ENCODE measurements at regions not wholly inside any gene's neighbourhood (a gene's known extent, or its start where the extent isn't known, plus 50 kb on each side); places are given as distances from the start of the nearest gene placed in this dataset.
"Not testable (repeated sequence)": the region's sequence is repeated elsewhere in the genome, so short reads cannot be mapped to it uniquely, and the experiment has no call there.

DNA sequence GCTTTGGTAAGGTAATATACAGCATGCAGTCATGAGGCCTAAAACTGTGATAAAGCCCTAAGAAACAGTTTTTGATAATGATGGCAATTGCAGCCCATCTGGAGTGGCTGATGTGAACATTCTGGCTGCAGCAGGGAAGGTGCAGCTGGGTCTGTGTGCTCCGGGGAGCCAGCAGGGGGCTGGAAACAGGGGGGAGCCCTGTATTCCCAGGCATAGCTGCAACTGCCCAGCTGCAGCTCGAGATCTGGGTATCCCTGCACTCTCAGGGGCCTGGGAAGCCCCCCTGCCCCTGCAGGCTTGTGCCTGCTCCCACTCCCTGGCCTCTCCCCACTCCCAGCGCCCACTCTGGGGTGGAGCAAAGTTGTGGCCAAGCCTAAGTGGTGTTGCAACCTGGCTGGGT is 95.6 kb downstream of the RRAGB start:
- DNase-seq, result no peak

DNA sequence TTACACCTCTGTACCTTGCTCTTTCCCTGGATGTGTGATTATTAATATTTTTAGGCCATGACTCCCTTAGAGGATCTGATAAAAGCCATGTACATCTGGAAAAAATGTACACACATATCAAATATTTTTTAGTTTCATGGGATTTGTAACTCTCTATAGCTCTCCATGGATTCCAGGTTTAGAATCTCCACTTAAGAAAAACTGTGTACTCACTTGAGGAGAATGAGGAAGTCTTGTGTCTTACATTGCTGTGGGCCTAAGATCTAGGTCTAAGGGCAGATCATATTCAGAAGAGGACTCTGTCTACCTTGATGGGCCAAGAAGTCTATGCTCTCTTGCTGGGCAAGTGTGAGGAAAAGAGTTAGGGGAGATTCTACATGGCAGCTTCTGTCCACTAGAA is 98.0 kb downstream of the RRAGB start:
- DNase-seq, result no peak

DNA sequence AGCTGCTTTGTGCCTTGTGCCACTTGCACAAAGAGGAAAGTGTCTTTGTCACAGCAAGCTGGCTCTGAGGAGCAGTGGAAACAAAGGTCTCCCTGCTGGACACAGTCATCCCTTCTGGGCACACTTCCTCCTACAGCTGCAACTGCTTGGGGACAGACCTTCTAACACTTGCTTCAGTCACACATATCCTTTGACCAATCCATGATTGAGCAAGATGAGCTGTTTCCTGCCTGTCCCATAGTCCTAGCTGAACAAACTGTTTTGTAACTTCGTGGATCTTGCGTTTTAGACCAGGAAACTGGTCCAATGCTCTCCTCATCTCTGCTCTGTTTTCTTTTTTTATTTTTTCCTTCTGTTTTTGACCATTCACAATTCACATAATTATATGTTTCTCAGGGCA is 98.5 kb downstream of the RRAGB start:
- no peak for DNase-seq

DNA sequence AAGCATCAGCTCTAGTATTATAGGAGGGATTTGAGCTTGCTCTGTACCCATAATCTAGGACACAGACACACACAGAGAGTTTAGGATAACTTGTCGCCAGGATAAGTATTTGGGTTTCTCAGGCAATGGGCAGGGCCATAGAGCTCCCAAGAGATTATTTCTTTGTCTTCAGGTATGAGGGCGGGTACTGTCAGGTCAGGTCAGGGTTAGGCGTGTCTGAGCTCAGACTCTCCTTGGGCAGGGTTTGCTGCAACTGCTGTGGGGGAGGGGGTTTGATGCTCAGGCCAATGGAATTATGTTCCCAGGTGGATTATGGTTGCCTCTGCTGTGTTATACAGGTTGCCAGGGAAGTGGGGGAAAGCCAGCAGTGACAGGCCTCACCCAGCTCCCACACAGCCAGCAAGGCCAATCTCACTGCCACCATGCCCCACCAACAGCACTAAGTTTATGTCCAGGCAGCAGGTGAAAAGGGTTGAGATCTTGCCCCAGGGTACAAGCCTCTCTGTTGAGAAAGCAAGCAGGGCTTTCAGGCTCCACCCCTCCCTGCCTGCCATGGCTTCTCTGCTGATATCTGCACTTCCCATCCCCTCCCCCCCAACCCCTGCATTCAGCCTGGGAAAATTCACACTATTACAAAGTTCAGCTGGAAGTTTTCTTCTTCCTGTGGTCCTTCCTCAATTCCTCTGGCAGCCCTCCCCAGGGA is 101.3 kb downstream of the RRAGB start:
- DNase-seq, result no peak

DNA sequence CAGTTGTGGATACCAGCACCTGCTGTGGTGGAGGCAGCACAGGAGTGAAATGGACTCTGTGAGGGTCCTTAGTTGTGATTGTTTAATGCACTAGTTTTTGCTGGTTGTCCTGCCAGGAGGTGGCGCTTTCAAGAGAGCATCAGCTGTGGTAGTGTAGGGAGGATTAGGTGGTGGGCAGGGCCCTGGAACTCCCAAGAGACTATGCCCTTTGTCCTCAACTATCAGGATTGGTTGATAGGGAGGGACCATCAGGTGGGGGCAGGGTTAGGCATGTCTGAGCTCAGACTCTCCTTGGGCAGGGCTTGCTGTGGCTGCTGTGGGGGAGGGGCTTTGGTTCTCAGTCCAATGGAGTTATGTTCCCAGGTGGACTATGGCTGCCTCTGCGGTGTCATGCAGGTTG is 121.9 kb downstream of the RRAGB start:
- DNase-seq, result no peak

DNA sequence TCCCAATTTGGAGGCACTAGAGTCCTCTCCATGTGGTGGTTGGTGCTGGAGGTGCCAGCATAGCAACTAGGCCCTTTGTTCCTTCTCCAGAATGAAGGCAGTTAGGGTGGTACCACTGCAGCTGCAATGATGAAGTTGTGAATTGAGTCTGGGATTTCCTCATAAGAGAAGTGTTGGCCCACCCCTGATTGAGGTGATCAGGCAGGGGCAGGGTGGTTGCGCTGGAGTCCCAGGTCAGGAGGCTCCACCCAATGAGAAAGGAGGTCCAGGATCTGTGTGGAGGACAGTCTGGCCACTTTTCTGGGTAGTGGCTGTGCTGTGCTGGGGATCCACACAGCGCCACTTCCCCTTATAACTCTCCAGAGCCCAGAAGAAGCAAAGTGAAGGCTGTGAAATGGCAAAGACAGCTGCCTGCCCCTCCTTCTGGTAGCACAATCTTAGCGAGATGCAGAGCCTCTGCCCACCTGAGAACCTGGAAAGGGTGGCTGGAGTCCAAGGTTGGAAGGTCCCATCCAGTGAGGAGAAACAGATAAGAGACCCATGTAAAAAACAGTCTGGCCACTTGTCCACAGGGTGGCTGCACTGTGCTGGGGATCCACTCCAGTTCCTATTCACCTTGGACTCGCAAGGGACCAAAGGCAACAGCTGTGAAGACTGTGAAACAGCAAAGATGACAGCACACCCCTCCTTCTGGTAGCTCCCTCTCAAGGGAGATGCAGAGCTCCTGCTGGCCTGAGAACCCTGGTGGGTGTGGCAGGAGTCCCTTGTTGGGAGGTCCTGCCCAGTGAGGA is 124.6 kb downstream of the RRAGB start:
- DNase-seq, result no peak

DNA sequence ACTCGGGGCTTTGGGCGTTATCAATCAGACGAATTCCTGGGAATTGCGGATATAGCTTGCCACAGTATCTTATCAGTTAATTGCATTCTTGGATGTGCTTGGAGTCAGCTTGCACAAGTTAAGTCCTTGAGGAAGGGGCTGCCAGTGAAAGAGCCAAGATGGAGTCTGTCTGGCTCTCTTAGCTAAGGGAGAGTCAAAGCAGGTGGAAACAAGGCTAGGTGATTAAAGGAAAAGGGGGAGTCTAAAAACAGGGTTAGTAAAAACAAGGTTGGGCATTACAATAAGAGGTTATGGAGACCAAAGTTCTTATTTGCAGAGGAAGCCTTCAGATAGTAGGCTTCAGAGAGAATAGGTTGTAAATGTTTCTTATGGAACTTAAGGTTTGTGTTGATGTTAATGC is 149.2 kb downstream of the RRAGB start:
- not testable (repeated sequence) for DNase-seq

DNA sequence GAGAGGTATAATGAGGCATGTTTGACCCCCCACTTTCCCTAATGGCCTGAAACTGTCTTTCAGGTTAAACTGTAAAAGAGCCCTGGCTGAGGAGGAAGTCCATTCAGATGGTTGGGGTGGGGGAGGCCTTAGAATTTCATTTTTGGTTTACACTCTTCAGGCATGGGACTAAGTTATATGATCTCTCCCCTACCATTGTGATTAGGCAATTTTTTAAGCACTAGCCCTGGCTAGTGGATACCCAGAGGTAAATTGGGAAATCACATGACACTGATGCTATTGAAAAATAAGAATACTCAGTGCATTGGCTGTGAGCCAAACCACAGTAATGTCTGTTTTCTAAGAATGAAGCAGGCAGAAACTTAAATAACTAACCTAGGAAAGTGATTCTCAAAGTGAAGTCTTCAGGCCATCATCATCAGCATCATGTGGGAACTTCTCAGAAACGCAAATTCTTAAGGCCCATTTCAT is 149.7 kb downstream of the RRAGB start:
- DNase-seq, result no peak

DNA sequence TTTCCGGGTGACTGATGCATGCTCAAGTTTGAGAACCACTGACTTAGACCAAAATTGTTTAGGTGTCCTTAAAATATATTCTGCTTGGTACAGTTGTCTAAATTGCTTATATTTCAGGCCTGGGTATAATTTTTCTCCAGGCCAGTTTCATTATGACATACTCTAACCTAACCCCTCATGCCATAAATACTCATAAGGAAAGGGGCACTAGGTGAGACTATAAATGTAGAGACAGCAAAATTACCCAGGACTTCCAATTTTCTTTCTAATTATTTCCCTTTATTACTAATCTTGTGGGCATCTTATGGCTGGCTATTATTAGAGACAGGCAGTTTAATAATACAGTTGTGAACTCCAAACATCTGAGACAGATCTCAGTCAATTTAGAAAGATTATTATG is 150.2 kb downstream of the RRAGB start:
- no peak for DNase-seq

DNA sequence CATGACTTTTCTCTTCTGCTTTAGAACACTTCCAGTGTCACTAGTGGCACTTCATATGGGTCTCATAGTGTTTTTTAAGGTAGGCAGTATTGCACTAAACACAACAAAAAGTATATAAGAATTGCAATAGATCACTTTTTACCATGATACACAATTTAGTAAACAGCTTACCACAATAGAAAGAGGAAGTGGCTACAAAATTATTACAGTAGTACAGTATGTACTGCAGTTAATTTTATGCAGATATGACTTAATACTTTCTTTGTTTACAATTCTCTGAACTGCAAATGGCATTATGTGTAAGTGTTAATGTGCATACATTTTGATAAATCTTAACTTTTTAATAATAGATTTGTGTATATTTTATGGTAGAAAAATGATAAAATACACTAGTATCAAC is 157.3 kb downstream of the RRAGB start:
- DNase-seq, result no peak

DNA sequence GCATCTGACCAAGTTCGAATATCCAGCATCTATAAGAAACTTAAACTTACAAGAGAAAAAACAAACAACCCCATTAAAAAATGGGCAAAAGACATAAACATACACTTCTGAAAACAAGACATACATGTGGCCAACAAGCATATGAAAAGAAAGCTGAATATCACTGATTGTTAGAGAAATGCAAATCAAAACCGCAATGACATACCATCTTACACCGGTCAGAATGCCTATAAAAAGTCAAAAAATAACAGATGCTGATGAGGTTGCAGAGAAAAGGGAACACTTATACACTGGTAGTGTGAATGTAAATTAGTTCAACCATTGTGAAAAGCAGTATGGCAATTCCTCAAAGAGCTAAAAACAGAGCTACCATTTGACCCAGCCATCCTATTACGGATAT is 166.0 kb downstream of the RRAGB start:
- not testable (repeated sequence) for DNase-seq

DNA sequence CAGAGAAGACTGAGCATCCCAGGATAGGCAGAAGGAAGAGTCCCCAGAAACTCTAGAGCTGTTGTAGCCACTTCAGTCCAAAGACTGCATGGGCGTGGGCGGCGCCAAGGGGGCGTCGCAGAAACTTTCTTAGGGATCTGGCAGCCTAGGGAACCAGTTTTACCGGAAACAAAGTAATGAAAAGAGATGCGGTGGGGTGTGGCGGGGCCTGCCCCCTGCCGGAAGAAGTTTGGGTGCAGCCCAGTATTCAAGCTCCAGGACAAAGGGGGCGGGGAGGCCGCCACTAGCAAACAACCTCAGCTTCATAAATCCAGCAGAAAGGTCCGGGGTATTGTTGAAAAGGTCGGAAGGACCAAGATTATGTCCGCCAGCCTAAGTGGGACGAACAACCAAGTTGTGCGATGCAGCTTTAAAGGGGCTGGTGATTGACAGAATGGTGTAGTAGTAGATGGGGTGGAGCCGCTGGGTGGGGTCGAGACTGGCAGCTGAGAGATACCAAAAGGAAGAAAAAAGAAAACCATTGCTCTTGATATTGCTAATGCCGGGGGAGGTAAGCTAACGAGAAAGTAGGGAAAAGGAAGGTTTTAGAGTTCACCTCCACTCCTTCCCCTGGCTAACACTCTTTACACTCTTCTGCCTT is 190.5 kb downstream of the RRAGB start:
- DNase-seq, result peak; percentile 54

DNA sequence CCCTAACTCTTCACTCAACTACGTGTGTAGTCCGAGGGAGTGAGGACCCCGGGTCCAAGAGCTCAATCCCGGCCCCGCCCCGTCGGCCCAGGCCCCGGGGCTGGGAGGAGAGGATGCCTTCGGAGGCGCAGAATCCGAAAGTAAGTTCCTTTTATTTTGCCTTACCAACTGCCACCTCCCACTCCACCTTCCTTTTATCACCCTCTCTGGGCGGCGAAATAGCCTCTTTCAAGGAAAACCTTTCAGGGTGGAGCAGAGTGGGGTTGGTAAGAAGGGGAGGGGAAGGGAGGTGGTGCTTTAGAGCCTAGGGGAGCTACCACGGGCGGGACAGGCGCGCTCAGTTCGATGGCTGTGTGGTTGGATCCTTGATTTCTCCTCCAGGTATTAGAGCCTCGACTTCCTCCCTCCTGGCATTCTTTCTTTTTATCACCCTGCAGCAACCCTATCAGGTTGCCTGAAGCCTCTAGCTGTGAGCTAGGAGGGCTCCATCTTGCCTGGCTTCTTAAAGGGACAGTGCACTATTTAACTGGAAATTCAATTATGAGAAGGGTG is 191.2 kb downstream of the RRAGB start:
- DNase-seq, result peak; percentile 3

DNA sequence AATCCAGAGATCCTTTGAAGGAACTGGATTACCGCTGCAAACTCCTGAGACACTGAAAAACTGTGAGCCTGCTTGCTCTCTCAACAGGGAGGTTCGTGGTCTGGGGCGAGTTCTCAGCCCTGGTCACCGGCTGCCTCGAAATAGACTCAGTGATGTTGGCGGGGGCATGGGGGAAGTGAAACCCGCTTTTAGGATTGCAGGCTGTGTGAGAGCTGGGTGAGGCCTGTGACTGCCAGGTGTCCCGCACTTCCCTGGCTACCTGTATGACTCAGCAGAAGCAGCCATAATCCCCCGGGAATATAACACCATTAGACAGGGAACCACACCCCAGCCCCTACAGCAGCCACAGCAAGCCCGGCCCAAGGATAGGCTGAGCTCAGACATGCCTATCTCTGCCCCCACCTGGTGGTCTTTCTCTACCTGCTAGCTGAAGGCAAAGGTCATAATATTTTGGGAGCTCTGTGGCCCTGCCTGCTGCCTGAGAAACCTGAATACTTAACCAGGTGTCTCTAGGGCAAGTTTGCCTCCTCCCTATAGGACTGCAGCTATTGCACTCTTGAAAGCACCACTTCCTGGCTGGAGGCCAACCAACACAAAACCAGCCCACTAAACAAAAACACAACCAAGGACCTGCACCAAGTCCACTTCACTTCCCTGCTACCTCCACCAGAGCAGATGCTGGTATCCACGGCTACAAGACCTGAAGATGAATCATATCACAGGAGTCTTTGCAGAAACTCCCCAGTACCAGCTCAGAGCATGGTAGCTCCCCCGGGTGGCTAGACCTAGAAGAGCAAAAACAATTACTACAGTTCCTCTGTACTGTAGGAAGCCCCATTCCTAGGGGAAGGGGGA is 202.0 kb downstream of the RRAGB start:
- no peak for DNase-seq

DNA sequence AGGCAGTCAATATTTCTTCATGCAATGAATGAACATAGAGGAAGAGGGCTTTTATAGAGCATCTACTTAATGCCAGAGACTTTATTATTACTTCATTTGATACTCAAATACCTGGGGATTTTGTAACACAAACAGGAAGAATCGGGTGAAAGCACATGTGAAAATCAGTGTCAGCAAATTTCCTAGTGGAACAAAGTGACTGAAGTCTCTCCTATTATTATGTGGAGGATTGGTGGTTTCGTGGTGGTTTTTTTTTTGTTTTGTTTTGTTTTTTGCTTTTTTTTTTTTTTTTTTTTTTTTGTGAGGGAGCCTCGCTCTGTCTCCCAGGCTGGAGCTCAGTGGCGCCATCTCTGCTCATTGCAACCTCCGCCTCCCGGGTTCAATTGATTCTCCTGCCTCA is 207.0 kb downstream of the RRAGB start:
- no peak for DNase-seq

DNA sequence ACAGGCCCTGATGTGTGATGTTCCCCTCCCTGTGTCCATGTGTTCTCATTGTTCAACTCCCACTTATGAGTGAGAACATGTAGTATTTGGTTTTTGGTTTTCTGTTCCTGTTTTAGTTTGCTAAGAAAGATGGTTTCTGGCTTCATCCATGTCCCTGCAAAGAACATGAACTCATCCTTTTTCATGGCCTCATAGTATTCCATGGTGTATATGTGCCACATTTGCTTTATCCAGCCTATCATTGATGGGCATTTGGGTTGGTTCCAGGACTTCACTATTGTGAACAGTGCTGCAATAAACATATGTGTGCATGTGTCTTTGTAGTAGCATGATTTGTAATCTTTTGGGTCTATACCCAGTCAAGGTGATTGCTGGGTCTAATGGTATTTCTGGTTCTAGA is 211.0 kb downstream of the RRAGB start:
- not testable (repeated sequence) for DNase-seq

All from CD4-positive, alpha-beta T cell treated with Interleukin-6 for 4 hours (primary cell).